GM19025 (cell line): ENCODE measurements at regions not wholly inside any gene's neighbourhood (a gene's known extent, or its start where the extent isn't known, plus 50 kb on each side); places are given as distances from the start of the nearest gene placed in this dataset.
A peak's percentile ranks its signal among the peaks of the same experiment; 100 is the strongest.

Source experiments
- ATAC-seq: cut with Tn5 transposase; IDR thresholded peaks from one replicate; pipeline ENCODE4 v1.9.1; 2021; ENCODE audit warnings: mild to moderate bottlenecking, low read depth, moderate library complexity; ENCODE audit not compliant: unreplicated experiment

DNA sequence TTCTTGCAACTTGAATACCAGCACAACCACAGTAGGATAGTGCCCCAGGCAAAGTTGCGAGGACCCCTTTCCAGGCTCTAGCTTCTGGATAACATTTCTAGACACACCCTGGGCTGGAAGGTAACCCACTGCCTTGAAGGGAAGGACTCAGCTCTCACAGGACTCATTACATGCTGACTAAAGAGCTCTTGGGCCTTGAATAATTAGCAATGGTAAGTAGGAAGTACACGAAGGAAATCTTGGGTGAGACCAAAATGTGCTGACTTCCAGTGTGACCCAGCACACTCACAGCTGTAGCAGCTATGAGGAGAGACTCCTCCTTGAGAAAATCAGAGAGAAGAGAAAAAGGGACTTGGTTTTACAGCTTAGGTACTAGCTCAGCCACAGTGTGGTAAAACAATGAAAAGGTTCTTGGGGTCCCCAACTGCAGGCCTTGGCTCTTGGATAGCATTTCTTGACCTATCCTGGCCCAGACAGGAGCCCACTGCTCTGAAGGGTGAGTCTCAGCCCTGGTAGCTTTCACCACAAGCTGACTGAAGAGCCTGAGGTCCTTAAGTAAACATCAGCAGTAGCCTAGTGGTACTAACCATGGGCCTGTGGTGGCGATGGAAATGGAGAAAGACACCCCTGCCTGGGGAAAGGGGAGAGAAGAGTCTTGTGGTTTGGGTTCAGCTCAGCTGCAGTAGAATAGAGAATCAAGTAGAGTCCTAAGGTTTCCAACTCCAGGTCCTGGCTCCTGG lies 621.7 kb downstream of the SEMA5A start:
- ATAC-seq, result no peak

DNA sequence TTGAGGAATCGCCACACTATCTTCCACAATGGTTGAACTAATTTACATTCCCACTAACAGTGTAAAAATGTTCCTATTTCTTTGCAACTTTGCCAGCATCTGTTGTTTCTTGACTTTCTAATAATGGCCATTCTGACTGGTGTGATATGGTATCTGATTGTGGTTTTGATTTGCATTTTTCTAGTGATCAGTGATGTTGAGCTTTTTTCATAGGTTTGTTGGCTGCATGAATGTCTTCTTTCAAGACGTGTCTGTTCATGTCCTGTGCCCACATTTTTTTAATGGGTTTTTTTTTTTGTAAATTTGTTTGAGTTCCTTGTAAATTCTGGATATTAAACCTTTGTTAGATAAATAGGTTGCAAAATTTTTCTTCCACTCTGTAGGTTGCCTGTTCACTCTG lies 615.9 kb downstream of the SEMA5A start:
- ATAC-seq, result no peak

DNA sequence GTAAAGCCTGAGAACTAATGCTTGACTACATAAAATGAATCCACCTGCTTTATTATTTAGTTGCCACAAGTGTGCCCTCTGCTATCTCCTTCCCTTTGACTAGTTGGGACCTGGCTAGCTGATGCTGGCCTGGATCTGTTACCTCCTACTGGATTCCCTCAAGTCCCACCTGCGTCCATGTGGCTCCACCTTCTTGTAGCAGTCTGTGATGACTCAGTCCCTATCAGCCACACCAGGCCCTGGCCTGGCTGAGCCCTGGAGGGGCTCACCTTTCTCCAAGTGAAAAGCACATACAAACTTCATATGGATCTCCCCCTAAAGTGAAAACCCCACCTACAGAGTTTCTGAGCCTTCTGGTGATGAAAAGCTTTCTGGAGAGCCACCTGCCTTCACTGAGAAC lies 611.4 kb downstream of the SEMA5A start:
- no peak for ATAC-seq

DNA sequence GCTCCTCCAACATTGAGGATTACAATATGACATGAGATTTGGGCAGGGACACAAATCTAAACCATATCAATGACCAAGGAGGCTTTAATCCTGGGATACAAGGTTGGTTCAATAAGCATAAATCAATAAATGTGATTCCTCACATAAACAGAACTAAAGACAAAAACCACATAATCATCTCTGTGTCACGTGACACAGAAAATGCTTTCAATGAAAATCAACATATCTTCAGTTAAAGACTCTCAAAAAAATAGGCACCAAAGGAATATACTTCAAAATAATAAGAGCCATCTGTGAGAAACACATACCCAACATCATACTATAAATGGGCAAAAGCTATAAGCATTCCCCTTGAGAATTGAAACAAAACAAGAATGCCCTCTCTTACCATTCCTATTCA lies 604.9 kb downstream of the SEMA5A start:
- ATAC-seq, result no peak

DNA sequence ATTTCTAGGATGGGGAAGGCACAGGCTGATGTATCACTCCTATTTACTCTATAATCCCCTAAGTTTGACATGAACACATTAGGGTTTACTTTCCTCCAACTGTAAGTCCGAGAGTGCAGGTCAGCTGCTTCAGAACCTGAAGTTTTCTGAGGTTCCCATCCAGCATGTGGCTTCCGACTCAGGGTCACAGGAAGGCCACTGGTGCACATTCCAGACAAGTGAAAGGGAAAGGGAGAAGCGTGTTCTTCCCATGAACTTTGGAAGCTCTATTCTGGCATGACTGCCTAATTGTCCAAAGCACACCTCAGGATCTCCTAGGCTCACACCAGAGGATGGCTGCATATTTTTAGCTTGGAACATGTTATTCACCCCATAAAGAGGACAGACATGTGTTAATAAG lies 602.6 kb downstream of the SEMA5A start:
- ATAC-seq, result no peak

DNA sequence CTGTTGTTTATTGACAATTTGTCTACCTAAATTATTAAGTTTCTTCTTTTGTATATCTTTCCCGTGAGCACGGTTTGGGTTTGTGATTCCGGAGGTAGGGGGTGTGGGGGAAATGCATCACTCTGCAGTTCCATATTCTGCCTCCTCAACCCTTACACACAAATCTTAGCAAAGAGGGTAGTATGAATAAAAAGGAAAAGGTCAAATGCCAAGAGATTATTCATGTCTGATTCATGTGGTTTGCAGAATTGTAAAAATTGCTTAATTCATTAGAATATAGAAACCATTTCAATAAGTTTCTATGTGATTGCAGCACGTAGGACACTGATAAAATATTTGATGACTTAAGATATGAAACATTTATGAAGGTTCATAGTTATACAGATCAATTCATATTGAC lies 601.9 kb downstream of the SEMA5A start:
- no peak for ATAC-seq

DNA sequence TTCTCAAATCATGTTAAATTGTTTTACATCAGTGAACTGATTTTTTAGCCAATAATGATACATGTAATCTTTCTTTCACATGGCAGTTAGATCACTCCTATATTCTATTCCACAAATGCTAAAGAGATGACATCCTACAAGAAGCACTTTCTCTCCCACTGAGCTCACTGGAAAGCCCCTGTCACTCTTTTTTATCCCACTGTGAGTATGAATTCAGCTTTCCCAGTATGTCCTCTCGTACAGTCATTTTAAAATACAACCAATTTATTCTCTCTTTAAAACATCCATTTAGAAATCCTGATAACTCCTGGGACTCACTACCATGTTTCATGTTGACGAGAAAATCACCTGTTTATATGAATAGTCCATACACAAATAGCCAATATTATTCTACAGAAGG lies 599.9 kb downstream of the SEMA5A start:
- ATAC-seq, result no peak

DNA sequence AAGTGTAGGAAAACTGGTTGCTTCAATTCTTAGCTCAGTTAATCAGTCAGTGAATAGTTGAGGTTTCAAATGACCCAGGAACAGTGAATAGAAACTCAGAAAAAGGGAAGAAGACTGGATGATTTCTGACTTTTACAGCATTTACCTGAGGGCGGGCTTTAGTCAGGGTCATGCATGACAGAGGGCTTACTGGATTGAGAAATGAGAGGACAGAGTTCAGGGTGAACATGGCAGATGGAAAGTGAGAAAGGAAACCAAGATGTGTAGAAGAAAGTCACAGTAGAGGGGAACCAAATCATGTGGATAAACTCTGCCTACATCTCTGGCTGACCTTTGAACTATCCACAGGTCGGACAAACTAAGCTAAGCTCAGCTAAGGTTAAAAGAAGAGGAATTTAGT lies 596.0 kb downstream of the SEMA5A start:
- ATAC-seq, result peak; percentile 91

DNA sequence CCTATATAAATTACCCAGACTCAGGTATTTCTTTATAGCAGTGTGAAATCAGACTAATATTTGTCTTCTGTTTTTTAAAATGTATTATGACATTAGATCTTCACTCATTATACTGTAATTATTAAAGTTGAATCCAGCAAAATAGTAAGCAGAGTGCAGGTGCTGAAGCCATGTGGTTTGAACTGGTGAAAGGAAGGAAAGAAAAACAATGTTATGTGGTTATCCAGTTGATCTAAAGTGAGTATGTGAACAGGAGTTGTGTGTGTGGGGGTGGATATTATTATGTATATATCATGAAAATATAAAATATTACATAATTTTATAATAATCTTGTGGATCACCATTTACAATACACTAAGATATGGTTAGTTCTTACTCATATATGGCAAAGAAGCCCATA lies 593.7 kb downstream of the SEMA5A start:
- no peak for ATAC-seq

DNA sequence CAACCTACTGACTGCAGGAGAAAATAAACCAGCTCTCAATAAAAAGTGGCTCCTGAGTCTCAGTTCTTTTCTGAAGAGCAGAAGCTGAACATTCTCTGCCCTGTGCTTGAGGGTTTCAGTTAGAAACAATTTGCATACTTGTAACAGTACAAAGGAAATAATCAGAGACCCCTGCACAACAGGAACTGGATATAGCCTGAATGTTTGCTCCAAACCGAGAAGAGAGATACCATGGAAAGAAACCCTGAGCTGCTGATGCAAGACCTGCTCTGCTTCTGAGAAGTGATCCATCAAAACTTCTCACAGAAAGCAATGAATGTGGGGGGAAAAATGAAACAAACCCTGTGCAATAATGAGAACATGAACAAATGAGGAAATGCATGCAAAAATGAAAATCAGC lies 592.9 kb downstream of the SEMA5A start:
- no peak for ATAC-seq

DNA sequence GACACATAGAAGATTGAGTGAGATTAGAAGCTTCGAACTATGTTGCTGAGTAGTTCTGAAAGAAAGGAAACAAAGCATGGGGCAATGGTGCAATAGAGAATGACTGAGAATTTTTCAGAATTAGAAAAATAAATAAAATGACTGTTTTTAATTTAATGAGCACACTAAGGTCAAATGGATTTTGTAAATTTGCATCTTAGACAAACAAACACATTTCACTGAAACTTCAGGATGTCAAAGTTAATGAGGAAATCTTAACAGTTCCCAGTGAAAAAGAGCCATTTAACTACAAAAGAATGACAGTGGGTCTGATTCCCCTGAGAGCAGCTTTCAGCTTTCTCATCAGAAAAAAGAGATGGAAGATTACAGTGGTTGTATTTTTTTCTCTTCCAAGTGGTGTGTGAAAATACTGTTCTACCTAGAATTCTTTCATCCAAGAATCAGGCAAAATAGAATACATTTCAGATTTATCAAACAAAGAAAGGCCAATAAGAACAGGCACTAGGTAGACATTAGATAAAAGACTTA lies 591.9 kb downstream of the SEMA5A start:
- ATAC-seq, result no peak

DNA sequence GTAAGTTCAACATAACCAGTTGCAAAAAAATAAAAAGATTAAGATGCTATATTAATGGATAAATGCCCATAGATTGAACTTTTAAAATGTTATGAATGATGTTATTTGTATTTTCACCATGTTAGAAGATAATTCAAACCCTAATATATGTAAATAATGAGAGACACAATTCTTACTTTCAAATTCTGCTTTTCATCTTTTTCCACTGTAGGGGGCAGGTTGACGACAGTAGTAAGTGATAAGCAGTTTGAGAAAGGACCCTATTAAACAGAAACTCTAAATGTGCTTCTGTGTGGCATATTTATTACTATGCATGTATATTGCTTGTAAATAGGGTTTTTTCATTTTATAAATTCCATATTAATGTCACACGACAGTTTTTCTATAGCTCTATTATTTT lies 591.1 kb downstream of the SEMA5A start:
- no peak for ATAC-seq

DNA sequence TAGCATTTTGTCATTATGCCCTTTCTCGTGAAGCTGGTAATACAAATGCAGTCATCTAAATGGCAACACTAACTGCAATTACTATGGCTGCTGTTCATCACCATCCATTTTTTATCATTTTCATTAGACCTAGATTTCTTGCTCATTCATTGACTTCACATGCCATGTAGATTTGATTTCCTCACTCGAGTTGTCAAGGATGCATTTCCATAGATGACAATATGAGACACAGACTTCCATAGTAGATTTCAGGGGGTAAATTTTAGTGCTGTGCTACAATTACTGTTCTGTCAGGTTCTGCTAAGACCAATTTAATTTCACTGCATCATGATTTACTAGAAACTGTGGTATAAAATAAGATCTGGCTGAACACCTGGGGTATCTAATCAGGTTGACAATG lies 589.2 kb downstream of the SEMA5A start:
- no peak for ATAC-seq

DNA sequence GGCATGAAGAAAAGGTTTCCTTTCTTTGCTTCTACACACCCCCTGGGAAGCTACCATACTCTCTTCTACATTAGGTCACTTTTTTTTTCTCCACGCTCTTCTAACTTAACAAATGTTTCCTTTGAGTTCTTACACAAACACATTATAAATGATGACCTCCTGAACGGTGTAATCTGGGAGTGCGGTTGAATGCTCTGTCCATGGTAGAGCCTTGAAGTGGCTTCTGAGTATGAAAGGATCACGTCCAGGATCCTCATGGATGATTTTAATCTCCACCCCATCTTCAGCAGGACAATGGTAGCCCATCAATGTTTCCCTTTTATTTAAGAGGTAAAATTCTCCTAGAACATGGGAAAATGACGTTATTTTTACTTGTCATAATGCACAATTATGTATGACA lies 587.3 kb downstream of the SEMA5A start:
- no peak for ATAC-seq

DNA sequence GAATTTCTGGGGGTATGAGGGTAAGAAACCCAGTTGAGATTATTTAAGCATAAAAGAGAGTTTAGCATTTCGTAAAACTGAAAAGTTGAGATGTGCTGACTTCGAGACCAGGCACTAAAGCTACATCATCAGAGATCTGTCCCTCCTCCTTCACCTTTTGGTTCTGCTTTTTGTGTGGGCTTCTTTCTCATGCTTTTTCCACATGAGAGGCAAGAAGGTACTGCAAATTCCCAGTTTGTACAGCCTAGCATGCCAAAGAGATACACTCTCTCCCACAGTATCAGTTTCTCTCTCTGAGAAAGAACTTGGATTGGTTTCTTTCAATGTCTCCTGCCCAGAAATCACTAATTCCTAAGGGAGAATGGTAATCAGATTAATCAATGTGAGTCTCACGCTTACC lies 584.7 kb downstream of the SEMA5A start:
- no peak for ATAC-seq

DNA sequence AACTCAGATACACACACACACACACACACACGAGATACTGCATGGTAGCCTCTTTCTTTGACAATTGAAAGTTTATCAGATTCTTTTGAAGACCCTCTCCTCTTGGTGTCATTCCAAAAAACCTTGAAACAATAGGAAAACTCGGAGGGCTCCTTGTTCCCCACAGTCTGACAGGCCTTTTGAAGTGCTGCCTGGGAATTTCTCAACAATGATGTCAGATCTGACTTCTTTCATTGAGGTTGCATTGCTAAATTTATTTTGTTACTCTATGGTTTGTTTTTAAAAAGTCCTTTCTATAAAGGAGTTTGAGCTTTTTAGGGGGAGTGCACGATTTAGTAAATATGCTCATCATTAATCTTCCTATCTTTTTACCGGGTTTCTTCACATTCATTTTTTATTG lies 583.9 kb downstream of the SEMA5A start:
- ATAC-seq, result no peak

DNA sequence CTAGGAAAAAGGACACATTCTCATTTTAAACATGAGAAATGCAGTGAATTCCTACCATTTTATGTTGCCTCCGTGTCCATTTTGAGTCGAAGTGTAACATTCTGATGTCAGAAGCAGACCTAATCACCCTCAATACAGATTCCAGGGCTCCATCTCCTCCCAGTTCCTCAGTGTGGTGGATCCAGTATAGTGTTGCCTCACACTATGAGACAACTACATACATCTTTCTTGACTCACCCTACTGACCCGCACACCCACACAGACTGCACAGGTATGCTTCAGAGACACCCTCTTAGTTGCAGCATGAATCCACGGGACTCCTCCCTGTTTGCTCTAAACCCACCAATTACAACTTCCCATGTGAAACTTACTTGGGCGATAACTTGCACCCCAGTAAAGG lies 564.9 kb downstream of the SEMA5A start:
- no peak for ATAC-seq

DNA sequence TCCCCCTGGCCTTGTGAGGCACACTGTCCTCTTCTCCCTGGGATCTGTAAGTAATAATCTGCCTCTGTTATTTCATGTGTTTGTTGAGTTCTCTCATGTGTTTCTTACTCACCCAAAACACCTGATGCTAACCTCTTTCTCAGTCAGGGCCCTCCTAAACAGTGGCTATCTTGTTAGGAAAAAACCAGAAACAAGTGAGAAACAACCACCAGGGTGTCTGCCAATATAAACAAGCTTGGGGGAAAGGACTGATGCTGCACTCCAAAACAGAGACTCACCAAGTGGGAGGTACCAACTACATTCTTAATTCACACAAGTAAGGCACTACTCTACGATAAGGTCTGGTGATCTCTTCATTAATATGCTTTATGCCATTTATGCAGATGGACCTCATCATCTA lies 564.4 kb downstream of the SEMA5A start:
- no peak for ATAC-seq

DNA sequence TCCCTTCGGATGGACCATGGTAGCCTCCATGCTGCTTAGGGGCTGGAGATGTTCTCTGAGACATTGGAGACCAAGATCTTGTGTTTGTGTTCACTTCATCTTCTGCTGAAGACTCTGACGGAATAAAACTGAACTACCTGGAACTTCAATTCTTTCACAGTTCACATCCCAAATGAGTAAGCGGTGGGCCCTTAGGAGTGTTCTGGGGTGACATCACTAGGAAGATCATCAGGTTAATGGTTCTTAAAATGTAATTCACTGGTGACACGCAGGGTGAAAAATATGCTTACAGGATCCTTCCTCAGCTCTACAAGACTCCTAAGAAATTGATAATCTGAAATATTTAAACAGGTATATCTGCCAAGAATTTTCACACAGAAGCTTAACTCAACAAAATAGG lies 561.5 kb downstream of the SEMA5A start:
- no peak for ATAC-seq
